B cell (primary cell): ENCODE measurements at regions not wholly inside any gene's neighbourhood (a gene's known extent, or its start where the extent isn't known, plus 50 kb on each side); places are given as distances from the start of the nearest gene placed in this dataset.

Experiments
- EZH2 ChIP-seq: IDR thresholded peaks from 2 replicates; pipeline ENCODE4 v1.6.1; 2012; ENCODE audit warnings: borderline replicate concordance, low read depth, mild to moderate bottlenecking, moderate library complexity, low read length; ENCODE audit not compliant: insufficient read depth, poor library complexity, severe bottlenecking
- TF ChIP-seq, protein P1 (sequence below): fragments of 200-600 bp; IDR thresholded peaks from one replicate; pipeline ENCODE4 v1.8.0; 2022; ENCODE audit warnings: antibody characterized with exemption, mild to moderate bottlenecking

DNA sequence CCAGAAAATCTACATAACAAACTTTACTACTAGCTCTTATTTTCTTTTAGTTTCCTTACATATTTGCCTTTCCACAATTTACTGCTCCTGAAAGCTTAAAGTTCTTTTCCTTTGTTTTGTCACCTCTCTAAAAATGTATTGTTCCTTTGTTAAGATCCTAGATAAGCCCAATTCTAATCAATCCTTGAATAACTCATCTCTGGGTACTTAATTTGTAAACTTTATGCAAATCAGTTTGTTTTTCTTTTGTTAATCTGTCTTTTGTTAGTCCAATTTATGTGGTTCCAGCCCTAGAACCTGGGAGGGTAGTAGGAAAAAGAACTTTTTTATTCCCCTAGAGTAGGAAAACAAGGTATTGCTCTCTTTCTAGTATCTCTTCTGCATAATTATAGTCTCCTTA, 444.7 kb downstream of the PCDH10 start:
- TF ChIP-seq, protein P1, sequence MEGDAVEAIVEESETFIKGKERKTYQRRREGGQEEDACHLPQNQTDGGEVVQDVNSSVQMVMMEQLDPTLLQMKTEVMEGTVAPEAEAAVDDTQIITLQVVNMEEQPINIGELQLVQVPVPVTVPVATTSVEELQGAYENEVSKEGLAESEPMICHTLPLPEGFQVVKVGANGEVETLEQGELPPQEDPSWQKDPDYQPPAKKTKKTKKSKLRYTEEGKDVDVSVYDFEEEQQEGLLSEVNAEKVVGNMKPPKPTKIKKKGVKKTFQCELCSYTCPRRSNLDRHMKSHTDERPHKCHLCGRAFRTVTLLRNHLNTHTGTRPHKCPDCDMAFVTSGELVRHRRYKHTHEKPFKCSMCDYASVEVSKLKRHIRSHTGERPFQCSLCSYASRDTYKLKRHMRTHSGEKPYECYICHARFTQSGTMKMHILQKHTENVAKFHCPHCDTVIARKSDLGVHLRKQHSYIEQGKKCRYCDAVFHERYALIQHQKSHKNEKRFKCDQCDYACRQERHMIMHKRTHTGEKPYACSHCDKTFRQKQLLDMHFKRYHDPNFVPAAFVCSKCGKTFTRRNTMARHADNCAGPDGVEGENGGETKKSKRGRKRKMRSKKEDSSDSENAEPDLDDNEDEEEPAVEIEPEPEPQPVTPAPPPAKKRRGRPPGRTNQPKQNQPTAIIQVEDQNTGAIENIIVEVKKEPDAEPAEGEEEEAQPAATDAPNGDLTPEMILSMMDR = no peak
- TF ChIP-seq EZH2 = no peak
